IMR-90 (cell line): ENCODE measurements at regions not wholly inside any gene's neighbourhood (a gene's known extent, or its start where the extent isn't known, plus 50 kb on each side); places are given as distances from the start of the nearest gene placed in this dataset.
A peak's percentile ranks its signal among the peaks of the same experiment; 100 is the strongest.
"Not testable (repeated sequence)": the region's sequence is repeated elsewhere in the genome, so short reads cannot be mapped to it uniquely, and the experiment has no call there.

Experiments used
- ATAC-seq: fragments of 200-7000 bp; cut with Tn5 transposase; 2 replicates; pipeline ENCODE4 v1.9.1; 2020; ENCODE audit warnings: low read depth, mild to moderate bottlenecking, moderate library complexity
- BruUV-seq: library from RNA; stranded (reverse); fragments of 400-500 nt; replicated peaks from 2 replicates; lab custom pipeline; 2021; lab: Mats Ljungman, UMichigan
- CTCF ChIA-PET: fragments of 300-600 bp; formaldehyde crosslinking; extraction: SDS; loops from one replicate; lab custom pipeline; 2021; ENCODE audit warnings: antibody characterized with exemption; lab: Yijun Ruan, JAX
- POLR2A ChIA-PET: fragments of 300-600 bp; sonication (Branson Sonifier 250); formaldehyde crosslinking; loops from one replicate; lab custom pipeline; 2022; ENCODE audit warnings: antibody characterized with exemption; ENCODE audit not compliant: unreplicated experiment; lab: Charles Lee
- DNase-seq: peaks from one replicate; pipeline ENCODE4 v3.0.0; 2013
- H2AFZ ChIP-seq: replicated peaks from 2 replicates; pipeline ENCODE3; 2013; ENCODE audit warnings: low read length, mild to moderate bottlenecking; ENCODE audit not compliant: poor library complexity
- H2AK5ac ChIP-seq: 2 replicates; pipeline ENCODE4 v1.6.1; 2013; ENCODE audit warnings: low read depth, low read length, inconsistent platforms
- H2AK9ac ChIP-seq: replicated peaks from 2 replicates; pipeline ENCODE3; 2013; ENCODE audit warnings: mild to moderate bottlenecking, low read depth, low read length, moderate library complexity; ENCODE audit not compliant: poor library complexity
- H2BK120ac ChIP-seq: 2 replicates; pipeline ENCODE4 v1.6.1; 2013; ENCODE audit warnings: low read depth, low read length, inconsistent platforms
- H2BK15ac ChIP-seq: 3 replicates; pipeline ENCODE4 v1.6.1; 2013; ENCODE audit warnings: low read depth, low read length, inconsistent platforms
- H2BK20ac ChIP-seq: 2 replicates; pipeline ENCODE4 v1.6.1; 2013; ENCODE audit warnings: low read depth, mild to moderate bottlenecking, inconsistent platforms, low read length, moderate library complexity
- H2BK5ac ChIP-seq: 2 replicates; pipeline ENCODE4 v1.6.1; 2013; ENCODE audit warnings: mild to moderate bottlenecking, low read depth, low read length, inconsistent platforms; ENCODE audit not compliant: poor library complexity, severe bottlenecking
- H3K14ac ChIP-seq: replicated peaks from 2 replicates; pipeline ENCODE4 v1.6.1; 2013; ENCODE audit warnings: low read depth, low read length, inconsistent platforms
- H3K18ac ChIP-seq: 2 replicates; pipeline ENCODE4 v1.6.1; 2013; ENCODE audit warnings: low read depth, low read length, control low read depth
- H3K23ac ChIP-seq: 2 replicates; pipeline ENCODE4 v1.6.1; 2013; ENCODE audit warnings: low read depth, low read length, inconsistent platforms
- H3K27ac ChIP-seq: 2 replicates; pipeline ENCODE4 v1.5.1; 2013; ENCODE audit warnings: mild to moderate bottlenecking, control low read depth, low read length; ENCODE audit not compliant: insufficient read depth
- H3K27me3 ChIP-seq: 2 replicates; pipeline ENCODE4 v1.6.1; 2013; ENCODE audit warnings: low read length; ENCODE audit not compliant: control insufficient read depth, insufficient read depth
- H3K36me3 ChIP-seq: 2 replicates; pipeline ENCODE4 v1.6.1; 2013; ENCODE audit warnings: low read length, mixed read lengths; ENCODE audit not compliant: control insufficient read depth, insufficient read depth
- H3K4ac ChIP-seq: 2 replicates; pipeline ENCODE4 v1.6.1; 2013; ENCODE audit warnings: low read depth, low read length, inconsistent platforms
- H3K4me1 ChIP-seq: 2 replicates; pipeline ENCODE4 v1.6.1; 2013; ENCODE audit warnings: low read length, mixed read lengths; ENCODE audit not compliant: control insufficient read depth, insufficient read depth
- H3K4me2 ChIP-seq: 2 replicates; pipeline ENCODE4 v1.6.1; 2013; ENCODE audit warnings: low read depth, mild to moderate bottlenecking, control low read depth, low read length, moderate library complexity
- H3K4me3 ChIP-seq: 2 replicates; pipeline ENCODE4 v1.5.1; 2013; ENCODE audit warnings: low read depth, mild to moderate bottlenecking, control low read depth, low read length, moderate library complexity; ENCODE audit not compliant: insufficient read depth
- H3K56ac ChIP-seq: 2 replicates; pipeline ENCODE4 v1.6.1; 2013; ENCODE audit warnings: low read length, inconsistent platforms; ENCODE audit not compliant: insufficient read depth; ENCODE audit errors: extremely low read depth
- H3K79me1 ChIP-seq, 2 experiments: 2 replicates each; pipeline ENCODE4 v1.6.1; 2013; ENCODE audit warnings: low read length in 2 of 2, inconsistent platforms in 1 of 2, low read depth in 1 of 2
- H3K9ac ChIP-seq: 2 replicates; pipeline ENCODE4 v1.6.1; 2013; ENCODE audit warnings: low read depth, low read length, control low read depth
- H3K9me1 ChIP-seq: 2 replicates; pipeline ENCODE4 v1.6.1; 2013; ENCODE audit warnings: low read length, inconsistent platforms; ENCODE audit not compliant: insufficient read depth
- H3K9me3 ChIP-seq: 2 replicates; pipeline ENCODE4 v1.6.1; 2013; ENCODE audit warnings: low read length; ENCODE audit not compliant: control insufficient read depth, insufficient read depth
- H4K20me1 ChIP-seq: 2 replicates; pipeline ENCODE4 v1.6.1; 2013; ENCODE audit warnings: low read length, inconsistent platforms; ENCODE audit not compliant: insufficient read depth
- H4K5ac ChIP-seq: 2 replicates; pipeline ENCODE4 v1.6.1; 2013; ENCODE audit warnings: mild to moderate bottlenecking, low read depth, low read length, control low read depth
- H4K8ac ChIP-seq, 2 experiments: 2 replicates each; pipeline ENCODE4 v1.6.1; 2013; ENCODE audit warnings: low read depth in 2 of 2, low read length in 2 of 2, control low read depth in 1 of 2, inconsistent platforms in 1 of 2
- H4K91ac ChIP-seq: 2 replicates; pipeline ENCODE4 v1.6.1; 2013; ENCODE audit warnings: low read depth, low read length, inconsistent platforms; ENCODE audit not compliant: insufficient read depth
- WGBS, 2 experiments: methylation state at CpG; one replicate each; pipeline versions ENCODE4 v1.1.5 to v1.1.7; 2013; ENCODE audit warnings: missing lambda C conversion rate in 2 of 2; ENCODE audit not compliant: insufficient read length in 1 of 2; ENCODE audit errors: extremely low coverage in 2 of 2; 5-methylcytosine and 5-hydroxymethylcytosine counted together
- dilution Hi-C: fragments of 300-500 bp; cut with HindIII; formaldehyde crosslinking; loops from one replicate; pipeline ENCODE4 v1.14.3; 2018; ENCODE audit warnings: low sequenced_read_pairs; ENCODE audit not compliant: unreplicated experiment
- in situ Hi-C: fragments of 300-500 bp; cut with MboI; formaldehyde crosslinking; loops from 3 replicates; pipeline ENCODE4 v1.14.3; 2019; ENCODE audit warnings: low sequenced_read_pairs, inconsistent platforms, mixed read lengths
- intact Hi-C: fragments of 100-400 bp; cut with micrococcal nuclease; formaldehyde crosslinking; loops from 2 replicates; pipeline ENCODE4 v1.10.0; 2022

- H3K9ac ChIP-seq, H3K56ac ChIP-seq, H2AFZ ChIP-seq, intact Hi-C loops, H3K23ac ChIP-seq, H2BK20ac ChIP-seq, H3K9me1 ChIP-seq, H2BK120ac ChIP-seq, H2BK15ac ChIP-seq, H2AK5ac ChIP-seq, POLR2A ChIA-PET, H3K18ac ChIP-seq, H3K79me1 ChIP-seq, H3K27ac ChIP-seq, H3K4ac ChIP-seq, H3K14ac ChIP-seq, DNase-seq, H2BK5ac ChIP-seq, BruUV-seq, H4K5ac ChIP-seq, H4K91ac ChIP-seq, H3K9me3 ChIP-seq, CTCF ChIA-PET, H3K36me3 ChIP-seq, H3K4me1 ChIP-seq, in situ Hi-C loops, H4K8ac ChIP-seq, dilution Hi-C loops, H2AK9ac ChIP-seq, H4K20me1 ChIP-seq, H3K4me3 ChIP-seq, H3K27me3 ChIP-seq, H3K4me2 ChIP-seq: not testable (repeated sequence)
- peak; percentile 81 for ATAC-seq
- no CpG with 5 or more reads among the region's 2 CpGs for WGBS, 2 experiments
Measured at GRCh38 chr2:113562662-113563061, 64.2 kb downstream of the FOXD4L1 start.

- H3K23ac ChIP-seq, H3K9ac ChIP-seq, H3K14ac ChIP-seq, H2BK120ac ChIP-seq, H2BK15ac ChIP-seq, H3K36me3 ChIP-seq, H2AFZ ChIP-seq, H3K27ac ChIP-seq, H3K56ac ChIP-seq, H3K4me3 ChIP-seq, H2BK20ac ChIP-seq, H3K27me3 ChIP-seq, H3K4ac ChIP-seq, H2AK5ac ChIP-seq, H4K5ac ChIP-seq, H3K4me2 ChIP-seq, H3K18ac ChIP-seq, H3K79me1 ChIP-seq, H4K20me1 ChIP-seq, H3K9me1 ChIP-seq, POLR2A ChIA-PET, dilution Hi-C loops, CTCF ChIA-PET, H2BK5ac ChIP-seq, ATAC-seq, H4K91ac ChIP-seq, H4K8ac ChIP-seq, BruUV-seq, in situ Hi-C loops, H3K9me3 ChIP-seq, H2AK9ac ChIP-seq, intact Hi-C loops, DNase-seq, H3K4me1 ChIP-seq: not testable (repeated sequence)
- no CpG with 5 or more reads among the region's 12 CpGs for WGBS, 2 experiments
Measured at GRCh38 chr2:113566674-113567480, 60.2 kb upstream of the RABL2A start.
